ENCODE measurements at regions not wholly inside any gene's neighbourhood (a gene's known extent, or its start where the extent isn't known, plus 50 kb on each side); places are given as distances from the start of the nearest gene placed in this dataset.

DNA sequence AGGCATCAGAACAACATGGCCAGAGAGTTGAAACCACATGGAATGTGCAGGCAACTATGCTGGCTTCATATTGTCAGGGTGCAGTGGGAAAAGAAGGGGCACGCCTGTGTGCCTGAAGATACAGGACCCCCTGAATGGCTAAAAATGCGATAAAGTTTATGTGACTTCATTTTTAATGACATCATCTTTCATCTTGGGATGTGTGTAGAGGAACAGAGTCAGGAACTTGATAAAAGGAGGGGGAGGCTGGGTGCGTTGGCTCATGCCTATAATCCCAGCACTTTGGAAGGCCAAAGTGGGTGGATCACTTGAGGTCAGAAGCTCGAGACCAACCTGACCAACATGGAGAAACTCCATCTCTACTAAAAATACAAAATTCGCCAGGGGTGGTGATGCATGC is 872.6 kb downstream of the TDRD15 start:
- no peak for DNase-seq (ENCODE audit: extremely low read depth, low read depth)
- TF ChIP-seq, protein P1, sequence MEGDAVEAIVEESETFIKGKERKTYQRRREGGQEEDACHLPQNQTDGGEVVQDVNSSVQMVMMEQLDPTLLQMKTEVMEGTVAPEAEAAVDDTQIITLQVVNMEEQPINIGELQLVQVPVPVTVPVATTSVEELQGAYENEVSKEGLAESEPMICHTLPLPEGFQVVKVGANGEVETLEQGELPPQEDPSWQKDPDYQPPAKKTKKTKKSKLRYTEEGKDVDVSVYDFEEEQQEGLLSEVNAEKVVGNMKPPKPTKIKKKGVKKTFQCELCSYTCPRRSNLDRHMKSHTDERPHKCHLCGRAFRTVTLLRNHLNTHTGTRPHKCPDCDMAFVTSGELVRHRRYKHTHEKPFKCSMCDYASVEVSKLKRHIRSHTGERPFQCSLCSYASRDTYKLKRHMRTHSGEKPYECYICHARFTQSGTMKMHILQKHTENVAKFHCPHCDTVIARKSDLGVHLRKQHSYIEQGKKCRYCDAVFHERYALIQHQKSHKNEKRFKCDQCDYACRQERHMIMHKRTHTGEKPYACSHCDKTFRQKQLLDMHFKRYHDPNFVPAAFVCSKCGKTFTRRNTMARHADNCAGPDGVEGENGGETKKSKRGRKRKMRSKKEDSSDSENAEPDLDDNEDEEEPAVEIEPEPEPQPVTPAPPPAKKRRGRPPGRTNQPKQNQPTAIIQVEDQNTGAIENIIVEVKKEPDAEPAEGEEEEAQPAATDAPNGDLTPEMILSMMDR (IDR thresholded peaks at IDR 0.05; ENCODE audit: low read depth, low read length) = no peak

DNA sequence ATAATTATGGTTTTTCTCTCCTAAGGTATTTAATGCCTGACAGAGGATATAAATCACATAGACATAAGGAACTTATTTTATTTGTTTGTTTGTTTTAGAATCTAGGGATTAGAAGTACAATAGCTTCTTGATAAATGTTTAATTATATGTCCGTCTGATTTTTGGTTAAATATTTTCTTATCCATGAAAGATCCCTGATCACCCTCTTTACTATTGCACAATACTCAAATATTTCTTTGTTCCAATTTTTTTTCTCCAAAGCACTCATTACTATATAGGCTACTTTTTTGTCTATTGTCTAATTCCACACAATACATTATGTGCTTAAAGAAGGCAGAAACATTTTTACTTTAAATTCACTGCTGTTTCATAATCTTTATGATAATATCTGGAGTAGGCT is 875.8 kb downstream of the TDRD15 start:
- no peak for DNase-seq (ENCODE audit: extremely low read depth, low read depth)
- TF ChIP-seq, protein P1 (IDR thresholded peaks at IDR 0.05; ENCODE audit: low read depth, low read length) = no peak

DNA sequence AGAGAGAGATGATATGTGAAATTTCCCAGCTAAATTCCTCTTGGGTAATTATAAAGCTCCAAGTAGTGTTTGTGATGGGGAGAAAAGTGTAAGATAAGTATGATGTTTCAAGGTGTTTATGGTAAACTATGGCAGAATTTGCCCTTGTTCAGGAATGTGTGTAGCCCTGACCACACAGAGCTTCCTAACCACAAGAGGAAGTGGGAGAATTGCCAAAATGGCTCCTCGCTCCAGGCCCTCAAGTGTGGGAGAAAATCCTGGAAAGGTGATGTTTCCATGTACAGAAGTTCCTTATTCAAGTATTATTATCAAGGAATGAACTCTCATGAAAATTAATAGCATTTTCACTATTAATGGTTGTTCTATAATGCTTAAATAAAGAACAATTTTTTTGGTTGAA is 878.3 kb downstream of the TDRD15 start:
- DNase-seq (ENCODE audit: extremely low read depth, low read depth) = no peak
- TF ChIP-seq, protein P1 (IDR thresholded peaks at IDR 0.05; ENCODE audit: low read depth, low read length) = no peak

DNA sequence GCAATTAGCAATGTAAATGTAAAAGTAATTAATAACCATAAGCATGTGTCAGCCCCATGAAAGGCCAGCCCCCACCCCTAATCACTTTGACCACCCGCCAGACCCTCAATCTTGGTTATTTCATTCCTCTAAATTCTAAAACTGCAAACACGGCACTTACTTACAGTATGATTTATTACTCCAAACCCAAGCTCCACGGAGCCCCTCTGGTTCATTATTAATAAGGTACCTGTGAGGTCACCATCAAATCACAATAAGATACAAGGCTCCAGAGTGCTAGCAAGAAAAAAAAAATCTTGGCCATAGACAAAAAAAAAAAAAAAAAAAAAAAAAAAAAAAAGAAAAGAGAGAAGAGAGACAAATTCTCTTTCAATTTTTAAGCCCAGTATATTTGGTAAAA is 879.5 kb downstream of the TDRD15 start:
- TF ChIP-seq, protein P1 (IDR thresholded peaks at IDR 0.05; ENCODE audit: low read depth, low read length) = no peak
- no peak for DNase-seq (ENCODE audit: extremely low read depth, low read depth)

DNA sequence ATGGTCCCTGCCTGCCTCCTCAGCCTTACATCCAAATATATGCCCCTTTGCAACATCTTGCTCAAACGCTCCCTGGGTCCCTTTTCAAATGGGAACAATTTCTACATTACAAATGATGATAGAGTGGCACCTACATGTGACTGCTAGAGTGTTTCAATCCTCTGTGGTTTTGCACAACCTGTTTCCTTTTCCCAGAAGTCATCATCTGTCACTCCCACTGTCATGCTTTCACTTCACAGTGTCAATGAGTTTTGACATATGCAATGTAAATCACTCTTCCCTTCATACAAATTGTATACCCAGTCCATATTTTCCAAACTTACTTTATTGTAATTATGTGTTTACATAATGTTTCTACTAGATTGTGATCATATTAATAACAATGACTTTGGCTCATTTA is 887.3 kb downstream of the TDRD15 start:
- TF ChIP-seq, protein P1 (IDR thresholded peaks at IDR 0.05; ENCODE audit: low read depth, low read length) = no peak
- DNase-seq (ENCODE audit: extremely low read depth, low read depth) = no peak

DNA sequence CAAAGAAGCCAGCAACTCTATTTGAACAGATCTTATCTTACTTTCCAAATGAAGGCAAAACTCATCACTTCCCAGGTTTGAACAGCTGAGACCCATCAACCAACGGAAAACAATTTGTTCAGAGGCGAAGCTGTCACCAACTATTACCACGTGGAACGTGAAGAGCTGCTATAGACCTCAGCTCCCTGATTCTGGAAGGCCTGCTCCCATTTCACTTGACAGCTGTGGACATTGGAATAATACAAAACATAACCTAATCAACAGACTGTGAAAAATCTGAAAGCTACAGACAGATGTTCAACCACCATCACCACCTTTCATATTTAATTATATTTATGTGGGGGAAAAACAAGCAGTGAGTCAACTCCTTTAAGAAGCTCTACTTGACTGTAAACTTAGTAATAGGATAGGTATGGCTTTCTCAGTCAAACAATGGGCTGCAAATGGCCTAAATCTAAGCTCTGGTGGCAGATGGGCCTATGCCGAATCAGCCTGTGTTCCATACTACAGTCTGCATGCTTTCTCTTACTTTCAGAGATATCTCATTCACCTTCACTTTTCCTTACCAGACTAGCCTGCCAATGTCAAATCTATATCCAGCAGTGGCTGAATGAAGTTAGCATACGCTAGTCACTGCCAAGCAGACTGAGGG is 896.4 kb downstream of the TDRD15 start:
- no peak for DNase-seq (ENCODE audit: extremely low read depth, low read depth)
- TF ChIP-seq, protein P1 (IDR thresholded peaks at IDR 0.05; ENCODE audit: low read depth, low read length) = no peak

DNA sequence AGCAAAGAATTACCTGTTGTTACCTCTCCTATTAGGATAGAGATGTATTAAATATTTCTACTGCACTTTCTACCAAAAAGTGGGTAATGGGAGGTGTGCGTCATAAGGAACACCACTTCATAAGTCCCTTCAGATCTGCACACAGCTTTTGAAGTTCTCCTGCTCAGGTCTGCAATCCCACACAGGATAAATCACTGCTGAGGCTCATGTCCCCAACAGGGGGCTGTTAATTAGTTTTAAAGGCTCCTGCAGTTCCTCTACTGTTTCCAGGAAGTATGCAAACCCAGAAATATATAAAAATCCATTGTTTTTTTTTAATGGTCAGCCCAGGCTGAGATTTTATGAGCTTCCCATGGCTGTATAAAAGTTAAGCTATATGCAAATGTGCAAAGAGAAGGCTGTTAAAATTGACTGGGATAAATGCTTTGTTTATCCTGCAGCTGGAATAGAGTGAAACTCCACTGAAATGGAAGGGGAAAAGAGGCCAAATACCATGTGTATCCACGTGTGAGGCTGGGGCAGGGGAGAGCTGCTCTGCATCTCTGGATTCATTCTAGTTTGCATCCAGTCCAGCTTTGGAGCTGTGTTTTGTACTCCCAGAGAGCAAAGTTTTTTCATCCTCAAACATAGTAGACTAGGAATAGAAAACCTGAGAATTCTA is 903.7 kb downstream of the TDRD15 start:
- TF ChIP-seq, protein P1 (IDR thresholded peaks at IDR 0.05; ENCODE audit: low read depth, low read length) = no peak
- no peak for DNase-seq (ENCODE audit: extremely low read depth, low read depth)
